Body of pancreas (tissue), 4 donors: ENCODE measurements at regions not wholly inside any gene's neighbourhood (a gene's known extent, or its start where the extent isn't known, plus 50 kb on each side); places are given as distances from the start of the nearest gene placed in this dataset.

ENCODE experiments used
- ATAC-seq: fragments of 150-250 bp; one replicate; pipeline ENCODE4 v1.9.1; 2016
- DNase-seq, 4 donors: peaks; one replicate each; pipeline ENCODE4 v3.0.0-alpha.2; 2019
- H3K27ac ChIP-seq, 4 donors: fragments of 200-600 bp; sonication (generic); 1 replicate in 3 of 4; 2 replicates in 1 of 4; pipeline versions ENCODE4 v1.5.1 to v1.6.1; 2016 to 2019; ENCODE audit warnings: mild to moderate bottlenecking in 1 of 4, mixed read lengths in 1 of 4, moderate library complexity in 1 of 4
- H3K27me3 ChIP-seq, 2 donors: fragments of 200-600 bp; sonication (generic); one replicate each; pipeline ENCODE4 v1.6.0; 2016; ENCODE audit warnings: mild to moderate bottlenecking in 1 of 2
- H3K36me3 ChIP-seq, 2 donors: fragments of 200-600 bp; sonication (generic); replicated peaks in 1 of 2; 2 replicates each; pipeline ENCODE4 v1.5.1; 2016; ENCODE audit warnings: low read depth in 2 of 2; ENCODE audit not compliant: insufficient read depth in 1 of 2
- H3K4me1 ChIP-seq: fragments of 200-600 bp; sonication (generic); one replicate; pipeline ENCODE4 v1.6.0; 2016
- H3K4me3 ChIP-seq, 2 donors: fragments of 200-600 bp; sonication (generic); 1 replicate in 1 of 2; 2 replicates in 1 of 2; pipeline ENCODE4 v1.5.1; 2016 to 2019
- H3K9me3 ChIP-seq, 3 donors: fragments of 200-600 bp; sonication (generic); 1 replicate in 2 of 3; 2 replicates in 1 of 3; pipeline ENCODE4 v1.5.1; 2016
- CTCF ChIP-seq, 7 experiments: fragments of 450-650 bp in 4 of 7; fragments of 200-600 bp in 3 of 7; sonication (generic) in 3 of 7; IDR thresholded peaks; one replicate each; pipeline ENCODE4 v1.5.1; 2016 to 2019; ENCODE audit warnings: antibody characterized with exemption in 7 of 7
- POLR2A ChIP-seq, 3 donors: fragments of 450-650 bp; IDR thresholded peaks; one replicate each; pipeline ENCODE4 v1.6.1; 2016; ENCODE audit warnings: antibody characterized with exemption in 3 of 3, mild to moderate bottlenecking in 2 of 3
- WGBS, 2 donors: methylation state at CpG; one replicate each; pipeline ENCODE4 v1.1.5; 2017; 5-methylcytosine and 5-hydroxymethylcytosine counted together
- intact Hi-C: fragments of 100-400 bp; cut with DNase I; formaldehyde crosslinking; loops from one replicate; pipeline ENCODE4 v1.15.1; 2023

DNA sequence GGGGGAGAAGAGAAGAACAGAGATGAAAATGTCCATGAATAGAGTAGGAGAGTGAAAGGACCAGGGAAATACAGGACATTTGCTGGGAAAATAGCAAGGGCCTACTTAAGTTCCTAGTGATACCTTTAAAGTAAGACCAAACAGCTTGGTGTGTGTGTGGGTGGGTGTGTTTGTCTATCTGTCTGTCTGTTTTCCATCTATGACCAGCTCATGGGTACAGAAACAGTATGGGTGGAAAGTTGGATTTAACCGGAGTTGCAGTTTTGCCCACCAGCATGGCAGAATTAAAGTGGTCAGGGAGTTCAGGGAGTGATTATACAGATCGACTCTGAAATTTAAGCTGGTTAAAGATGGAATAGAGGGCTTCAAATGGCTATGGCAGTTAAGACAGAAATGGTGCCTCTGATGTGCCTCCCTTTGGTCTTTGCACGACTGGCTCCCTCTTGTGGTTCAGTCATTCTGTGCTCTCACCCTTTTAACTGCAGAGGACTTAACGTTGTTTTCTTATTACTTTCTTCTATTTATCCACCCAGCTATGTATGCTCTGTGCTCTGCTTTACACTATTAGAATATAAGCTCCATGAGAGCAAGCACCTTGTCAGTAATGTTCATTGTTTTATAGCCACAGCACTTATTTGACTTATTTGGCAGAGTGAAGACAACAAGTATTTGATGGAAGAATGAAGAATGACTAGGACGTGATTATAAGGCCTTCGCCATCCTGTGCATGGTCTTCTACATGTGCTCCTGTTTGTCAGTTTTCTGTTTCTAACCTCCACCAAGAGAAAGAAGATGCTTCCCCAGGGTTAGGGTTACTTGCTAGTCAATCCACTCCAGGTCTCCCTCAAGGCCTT, 72.7 kb upstream of the AK4 start:
- DNase-seq, result peak; percentile 63 to 75 (median 68)

GRCh38 chr1:65077369-65077768, 70.6 kb upstream of the AK4 start:
- Histone ChIP-seq H3K27ac (no peak overlapping the region), H3K36me3 (no peaks in the 10 kb centered on the region), H3K9me3 (no peaks in the 10 kb centered on the region), H3K27me3 (no peaks in the 10 kb centered on the region), H3K4me1 (no peaks in the 10 kb centered on the region), H3K4me3 (no peak overlapping the region)
- no peak for DNase-seq
- ATAC-seq, result no peak
- TF ChIP-seq POLR2A (IDR thresholded peaks at IDR 0.05) (no peak), CTCF (IDR thresholded peaks at IDR 0.05) (no peak)
- intact Hi-C loops, result no loop called here
- 53 to 54% methylated on average over 3 of the region's 3 CpGs for WGBS, 2 donors

More for the DNA sequence above, 72.7 kb upstream of the AK4 start:
- H3K4me1 ChIP-seq, result no peaks in the 10 kb centered on the region
- peak; percentile 64 for ATAC-seq
- no peaks in the 10 kb centered on the region for H3K27me3 ChIP-seq
- H3K36me3 ChIP-seq, result no peaks in the 10 kb centered on the region
- H3K9me3 ChIP-seq, result no peaks in the 10 kb centered on the region
- TF ChIP-seq CTCF (IDR thresholded peaks at IDR 0.05) (peak; percentile 63 to 82 (median 74)), POLR2A (IDR thresholded peaks at IDR 0.05) (no peak)
- H3K4me3 ChIP-seq, result no peak overlapping the region
- H3K27ac ChIP-seq, result no peak overlapping the region
- intact Hi-C loops, result no loop called here
- 47 to 51% methylated on average over 6 of the region's 6 CpGs for WGBS, 2 donors

- WGBS, 2 donors, result 71 to 81% methylated on average over 5 of the region's 5 CpGs
- ATAC-seq (no peak), DNase-seq (no peak)
- Histone ChIP-seq H3K4me3 (no peak overlapping the region), H3K27ac (no peak overlapping the region), H3K9me3 (no peaks in the 10 kb centered on the region), H3K27me3 (no peaks in the 10 kb centered on the region), H3K36me3 (no peaks in the 10 kb centered on the region), H3K4me1 (no peaks in the 10 kb centered on the region)
- no peak for TF ChIP-seq POLR2A (IDR thresholded peaks at IDR 0.05)
- TF ChIP-seq CTCF (IDR thresholded peaks at IDR 0.05), result no peak
- intact Hi-C loops, result no loop called here
These were observed 68.1 kb upstream of the AK4 start for GRCh38 chr1:65079941-65080340.

- H3K4me3 ChIP-seq, result no peak overlapping the region
- H3K36me3 ChIP-seq, result no peaks in the 10 kb centered on the region
- H3K4me1 ChIP-seq, result no peaks in the 10 kb centered on the region
- H3K27ac ChIP-seq, result no peak overlapping the region
- no peak for DNase-seq
- no peak for ATAC-seq
- H3K9me3 ChIP-seq, result no peaks in the 10 kb centered on the region
- WGBS, 2 donors, result 86 to 87% methylated on average over 6 of the region's 6 CpGs
- intact Hi-C loops, result no loop called here
- H3K27me3 ChIP-seq, result no peaks in the 10 kb centered on the region
- TF ChIP-seq CTCF (IDR thresholded peaks at IDR 0.05) (no peak), POLR2A (IDR thresholded peaks at IDR 0.05) (no peak)
These were observed 65.5 kb upstream of the AK4 start for GRCh38 chr1:65082346-65083040.
